ENCODE measurements at regions not wholly inside any gene's neighbourhood (a gene's known extent, or its start where the extent isn't known, plus 50 kb on each side); places are given as distances from the start of the nearest gene placed in this dataset.

DNA sequence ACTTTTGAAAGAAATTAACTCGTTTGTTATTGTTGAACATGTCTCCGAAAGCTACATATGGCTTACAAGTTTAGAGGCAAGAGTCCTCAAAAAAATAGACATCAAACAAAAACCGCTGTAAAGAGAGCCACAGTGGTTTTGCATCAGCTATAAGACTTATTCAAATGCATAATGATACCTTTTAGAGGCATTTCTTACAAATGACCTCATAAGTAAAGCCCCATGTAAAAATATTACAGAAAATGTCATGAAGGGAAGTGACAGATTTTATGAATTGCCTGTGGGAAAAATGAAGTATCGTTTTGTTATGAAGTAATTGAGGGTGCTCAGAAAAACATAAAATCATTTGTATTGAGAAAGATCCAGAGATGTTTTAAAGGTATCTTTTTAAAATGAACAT is 598.0 kb downstream of the NXPH1 start:
- TF ChIP-seq, protein P1, sequence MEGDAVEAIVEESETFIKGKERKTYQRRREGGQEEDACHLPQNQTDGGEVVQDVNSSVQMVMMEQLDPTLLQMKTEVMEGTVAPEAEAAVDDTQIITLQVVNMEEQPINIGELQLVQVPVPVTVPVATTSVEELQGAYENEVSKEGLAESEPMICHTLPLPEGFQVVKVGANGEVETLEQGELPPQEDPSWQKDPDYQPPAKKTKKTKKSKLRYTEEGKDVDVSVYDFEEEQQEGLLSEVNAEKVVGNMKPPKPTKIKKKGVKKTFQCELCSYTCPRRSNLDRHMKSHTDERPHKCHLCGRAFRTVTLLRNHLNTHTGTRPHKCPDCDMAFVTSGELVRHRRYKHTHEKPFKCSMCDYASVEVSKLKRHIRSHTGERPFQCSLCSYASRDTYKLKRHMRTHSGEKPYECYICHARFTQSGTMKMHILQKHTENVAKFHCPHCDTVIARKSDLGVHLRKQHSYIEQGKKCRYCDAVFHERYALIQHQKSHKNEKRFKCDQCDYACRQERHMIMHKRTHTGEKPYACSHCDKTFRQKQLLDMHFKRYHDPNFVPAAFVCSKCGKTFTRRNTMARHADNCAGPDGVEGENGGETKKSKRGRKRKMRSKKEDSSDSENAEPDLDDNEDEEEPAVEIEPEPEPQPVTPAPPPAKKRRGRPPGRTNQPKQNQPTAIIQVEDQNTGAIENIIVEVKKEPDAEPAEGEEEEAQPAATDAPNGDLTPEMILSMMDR (IDR thresholded peaks at IDR 0.05; ENCODE audit: insufficient read depth, low read depth, low read length) = no peak
- no peak for TF ChIP-seq EZH2 (IDR thresholded peaks at IDR 0.05; ENCODE audit: insufficient read depth, low read length)

All from astrocyte (in vitro differentiated cells and primary cell).